GM18505 (cell line): ENCODE measurements at regions not wholly inside any gene's neighbourhood (a gene's known extent, or its start where the extent isn't known, plus 50 kb on each side); places are given as distances from the start of the nearest gene placed in this dataset.

Source experiments
- ATAC-seq: cut with Tn5 transposase; IDR thresholded peaks from one replicate; pipeline ENCODE4 v1.9.1; 2021; ENCODE audit not compliant: unreplicated experiment
- POLR2A ChIP-seq: IDR thresholded peaks from 4 replicates; pipeline ENCODE4 v1.6.1; 2011; ENCODE audit warnings: borderline replicate concordance; ENCODE audit not compliant: insufficient read depth, insufficient read length; ENCODE audit errors: extremely low read depth

GRCh38 chr22:49721211-49721763, 106.4 kb downstream of the BRD1 start:
- TF ChIP-seq POLR2A, result no peak
- no peak for ATAC-seq

GRCh38 chr22:49720279-49720959, 107.3 kb downstream of the BRD1 start:
- TF ChIP-seq POLR2A, result no peak
- no peak for ATAC-seq

- ATAC-seq, result no peak
- TF ChIP-seq POLR2A, result no peak
Observed at GRCh38 chr22:49719046-49719445, 108.6 kb downstream of the BRD1 start.

- no peak for ATAC-seq
- no peak for TF ChIP-seq POLR2A
Observed at GRCh38 chr22:49718396-49718795, 109.3 kb downstream of the BRD1 start.

- no peak for TF ChIP-seq POLR2A
- ATAC-seq, result no peak
Observed at GRCh38 chr22:49717322-49717919, 110.3 kb downstream of the BRD1 start.

GRCh38 chr22:49716441-49716840, 111.2 kb downstream of the BRD1 start:
- TF ChIP-seq POLR2A, result no peak
- ATAC-seq, result no peak

- no peak for TF ChIP-seq POLR2A
- no peak for ATAC-seq
Observed at GRCh38 chr22:49715450-49715849, 112.2 kb downstream of the BRD1 start.

GRCh38 chr22:49713003-49713402, 114.7 kb downstream of the BRD1 start:
- ATAC-seq, result no peak
- TF ChIP-seq POLR2A, result no peak

GRCh38 chr22:49712195-49712791, 115.4 kb downstream of the BRD1 start:
- ATAC-seq, result no peak

GRCh38 chr22:49710746-49711145, 116.9 kb downstream of the BRD1 start:
- no peak for TF ChIP-seq POLR2A
- ATAC-seq, result no peak

More at GRCh38 chr22:49712195-49712791, 115.4 kb downstream of the BRD1 start:
- no peak for TF ChIP-seq POLR2A

- no peak for TF ChIP-seq POLR2A
Observed at GRCh38 chr22:49709464-49709863, 118.2 kb downstream of the BRD1 start.

GRCh38 chr22:49705972-49706352, 121.7 kb downstream of the BRD1 start:
- TF ChIP-seq POLR2A, result no peak
- no peak for ATAC-seq

More at GRCh38 chr22:49709464-49709863, 118.2 kb downstream of the BRD1 start:
- no peak for ATAC-seq

- ATAC-seq, result no peak
- no peak for TF ChIP-seq POLR2A
Observed at GRCh38 chr22:49705216-49705971, 122.3 kb downstream of the BRD1 start.

GRCh38 chr22:49704345-49705215, 123.1 kb downstream of the BRD1 start:
- no peak for ATAC-seq
- TF ChIP-seq POLR2A, result no peak
